ENCODE measurements at regions not wholly inside any gene's neighbourhood (a gene's known extent, or its start where the extent isn't known, plus 50 kb on each side); places are given as distances from the start of the nearest gene placed in this dataset.

- ChIA-PET POLR2A (no interaction called here), CTCF (no interaction called here)
- H3K9me3 Mint-ChIP-seq = no peaks in the 10 kb centered on the region
- intact Hi-C loops (cut with micrococcal nuclease) = no loop called here
- no peak overlapping the region for H3K27ac Mint-ChIP-seq
- ATAC-seq (ENCODE audit: low read depth) (no peak), DNase-seq (no peak)
- no peak for TF ChIP-seq CTCF (IDR thresholded peaks at IDR 0.05)
- H3K27me3 Mint-ChIP-seq = no peaks in the 10 kb centered on the region
- no peaks in the 10 kb centered on the region for H3K36me3 Mint-ChIP-seq (ENCODE audit: low read depth)
- no peak overlapping the region for H3K4me3 Mint-ChIP-seq
- peaks cover 10% of the 10 kb centered on the region for H3K4me1 Mint-ChIP-seq
Observed at GRCh38 chr6:113699239-113699638, 157.9 kb upstream of the MARCKS start.

- Mint-ChIP-seq H3K36me3 (ENCODE audit: low read depth) (no peaks in the 10 kb centered on the region), H3K27me3 (no peaks in the 10 kb centered on the region), H3K4me3 (no peak overlapping the region), H3K27ac (no peak overlapping the region), H3K4me1 (peaks cover 10% of the 10 kb centered on the region), H3K9me3 (no peaks in the 10 kb centered on the region)
- intact Hi-C loops (cut with micrococcal nuclease) = loop anchor here (5.0 kb wide), 1 partner anchor 56 kb away; no protein-coding TSS in a partner anchor
- POLR2A ChIA-PET = no interaction called here
- CTCF ChIA-PET = no interaction called here
- ATAC-seq (ENCODE audit: low read depth) (no peak), DNase-seq (no peak)
- no peak for TF ChIP-seq CTCF (IDR thresholded peaks at IDR 0.05)
Observed at GRCh38 chr6:113701552-113702254, 155.4 kb upstream of the MARCKS start.

- POLR2A ChIA-PET = no interaction called here
- no peak for TF ChIP-seq CTCF (IDR thresholded peaks at IDR 0.05)
- Mint-ChIP-seq H3K27ac (no peak overlapping the region), H3K9me3 (no peaks in the 10 kb centered on the region), H3K27me3 (no peaks in the 10 kb centered on the region), H3K36me3 (ENCODE audit: low read depth) (no peaks in the 10 kb centered on the region), H3K4me1 (no peaks in the 10 kb centered on the region), H3K4me3 (no peak overlapping the region)
- DNase-seq = no peak
- intact Hi-C loops (cut with micrococcal nuclease) = no loop called here
- no peak for ATAC-seq (ENCODE audit: low read depth)
- CTCF ChIA-PET = no interaction called here
Observed at GRCh38 chr6:113707194-113707593, 150.0 kb upstream of the MARCKS start.

- ChIA-PET POLR2A (no interaction called here), CTCF (no interaction called here)
- H3K4me3 Mint-ChIP-seq = no peak overlapping the region
- no peaks in the 10 kb centered on the region for H3K9me3 Mint-ChIP-seq
- H3K27ac Mint-ChIP-seq = no peak overlapping the region
- DNase-seq (no peak), ATAC-seq (ENCODE audit: low read depth) (no peak)
- H3K36me3 Mint-ChIP-seq (ENCODE audit: low read depth) = no peaks in the 10 kb centered on the region
- no peak for TF ChIP-seq CTCF (IDR thresholded peaks at IDR 0.05)
- H3K27me3 Mint-ChIP-seq = no peaks in the 10 kb centered on the region
- intact Hi-C loops (cut with micrococcal nuclease) = no loop called here
- H3K4me1 Mint-ChIP-seq = no peaks in the 10 kb centered on the region
Observed at GRCh38 chr6:113709936-113710509, 147.1 kb upstream of the MARCKS start.

- ATAC-seq (ENCODE audit: low read depth) (no peak), DNase-seq (no peak)
- POLR2A ChIA-PET = no interaction called here
- TF ChIP-seq CTCF (IDR thresholded peaks at IDR 0.05) = no peak
- CTCF ChIA-PET = no interaction called here
- intact Hi-C loops (cut with micrococcal nuclease) = no loop called here
- H3K27me3 Mint-ChIP-seq = no peaks in the 10 kb centered on the region
- no peak overlapping the region for H3K27ac Mint-ChIP-seq
- no peak overlapping the region for H3K4me3 Mint-ChIP-seq
- H3K9me3 Mint-ChIP-seq = no peaks in the 10 kb centered on the region
- H3K4me1 Mint-ChIP-seq = peaks cover 3% of the 10 kb centered on the region
- H3K36me3 Mint-ChIP-seq (ENCODE audit: low read depth) = no peaks in the 10 kb centered on the region
Observed at GRCh38 chr6:113713665-113714064, 143.5 kb upstream of the MARCKS start.
